MM.1S (cell line): ENCODE measurements at regions not wholly inside any gene's neighbourhood (a gene's known extent, or its start where the extent isn't known, plus 50 kb on each side); places are given as distances from the start of the nearest gene placed in this dataset.

ENCODE experiments used
- CTCF ChIP-seq: fragments of 300-600 bp; sonication (generic); IDR thresholded peaks from 2 replicates; pipeline ENCODE4 v1.5.1; 2016; ENCODE audit warnings: antibody characterized with exemption, low read length, mixed read lengths
- EZH2 ChIP-seq: fragments of 300-600 bp; sonication (generic); optimal IDR thresholded peaks from 2 replicates; pipeline ENCODE3; 2017; ENCODE audit warnings: low read depth, mild to moderate bottlenecking, antibody characterized with exemption, low read length, mixed read lengths

GRCh38 chr6:8738951-8739350 lies 303.6 kb upstream of the SLC35B3 start:
- TF ChIP-seq CTCF, result no peak
- no peak for TF ChIP-seq EZH2
